ENCODE measurements at regions not wholly inside any gene's neighbourhood (a gene's known extent, or its start where the extent isn't known, plus 50 kb on each side); places are given as distances from the start of the nearest gene placed in this dataset.

GRCh38 chr13:57874530-57874929, 243.0 kb downstream of the PCDH17 start (continued):
- TF ChIP-seq RFX5 (IDR thresholded peaks at IDR 0.05; ENCODE audit: low read length) (no peak), POLR2AphosphoS5 (IDR thresholded peaks at IDR 0.05; ENCODE audit: low read depth, low read length) (no peak), MXI1 (IDR thresholded peaks at IDR 0.05; ENCODE audit: low read depth, low read length) (no peak)

GRCh38 chr13:57877601-57878000, 246.1 kb downstream of the PCDH17 start:
- WGBS (ENCODE audit: low lambda C conversion rate) = 33% methylated on average over 2 of the region's 2 CpGs
- ChIA-PET POLR2A (no interaction called here), CTCF (interaction anchor here (1.5 kb wide), 1 partner anchor 15 kb away, joined by 4 read pairs; no protein-coding TSS in a partner anchor)
- Histone ChIP-seq H3K4me3 (ENCODE audit: low read depth in 2 of 2, low read length in 1 of 2) (no peak overlapping the region), H3K27me3 (ENCODE audit: insufficient read depth) (no peaks in the 10 kb centered on the region), H3K79me2 (ENCODE audit: insufficient read depth) (no peaks in the 10 kb centered on the region), H3K27ac (ENCODE audit: low read depth in 2 of 2, low read length in 1 of 2) (no peak overlapping the region), H3K9ac (no peak overlapping the region), H3K9me3 (no peaks in the 10 kb centered on the region), H3K9me2 (no peaks in the 10 kb centered on the region), H3F3A (replicated peaks; ENCODE audit: insufficient read depth) (no peaks in the 10 kb centered on the region), H3K36me3 (replicated peaks in 1 of 2; ENCODE audit: control insufficient read depth in 1 of 2, insufficient read depth in 2 of 2, low read length in 1 of 2) (no peaks in the 10 kb centered on the region), H2AFZ (ENCODE audit: low read depth) (no peak overlapping the region), H3K4me1 (ENCODE audit: control insufficient read depth in 1 of 2, insufficient read depth in 2 of 2, low read depth in 1 of 2, low read length in 1 of 2) (peaks cover 0 to 2% of the 10 kb centered on the region in 2 experiments; a peak in 2 of 4 replicates), H4K20me1 (ENCODE audit: insufficient read depth) (no peaks in the 10 kb centered on the region), H3K4me2 (no peak overlapping the region)
- TF ChIP-seq TCF12 (IDR thresholded peaks at IDR 0.05) (no peak), NRF1 (IDR thresholded peaks at IDR 0.05; ENCODE audit: low read depth, low read length) (no peak), MXI1 (IDR thresholded peaks at IDR 0.05; ENCODE audit: low read depth, low read length) (no peak), TEAD4 (IDR thresholded peaks at IDR 0.05; ENCODE audit: borderline replicate concordance, insufficient read depth) (no peak), EZH2phosphoT487 (IDR thresholded peaks at IDR 0.05; ENCODE audit: borderline replicate concordance, low read depth) (no peak), USF2 (IDR thresholded peaks at IDR 0.05; ENCODE audit: borderline replicate concordance, low read depth, low read length) (no peak), GABPA (IDR thresholded peaks at IDR 0.05; ENCODE audit: low read depth) (no peak), FOXM1 (IDR thresholded peaks at IDR 0.05; ENCODE audit: low read depth) (no peak), CTCF (IDR thresholded peaks at IDR 0.05) (no peak), RAD21 (IDR thresholded peaks at IDR 0.05; ENCODE audit: low read length) (no peak), FOXJ3 (CRISPR knock-in tag; IDR thresholded peaks at IDR 0.05) (no peak), CHD2 (IDR thresholded peaks at IDR 0.05; ENCODE audit: low read length, partially characterized antibody) (no peak), GATA2 (CRISPR knock-in tag; IDR thresholded peaks at IDR 0.05) (no peak), POLR2AphosphoS5 (IDR thresholded peaks at IDR 0.05; ENCODE audit: low read depth, low read length) (no peak), TAF1 (IDR thresholded peaks at IDR 0.05; ENCODE audit: borderline replicate concordance, low read depth, low read length) (no peak), SIN3A (IDR thresholded peaks at IDR 0.05; ENCODE audit: borderline replicate concordance, low read depth, low read length) (no peak), ELF1 (IDR thresholded peaks at IDR 0.05) (no peak)
- no peak for DNase-seq
